Ishikawa (cell line): ENCODE measurements at regions not wholly inside any gene's neighbourhood (a gene's known extent, or its start where the extent isn't known, plus 50 kb on each side); places are given as distances from the start of the nearest gene placed in this dataset.

Source experiments
- CEBPB ChIP-seq: IDR thresholded peaks from 2 replicates; pipeline ENCODE4 v1.6.1; 2012
- CREB1 ChIP-seq: IDR thresholded peaks from 2 replicates; pipeline ENCODE4 v1.6.1; 2012; ENCODE audit warnings: low read depth
- EGR1 ChIP-seq: IDR thresholded peaks from 2 replicates; pipeline ENCODE4 v1.6.1; 2012
- EP300 ChIP-seq: IDR thresholded peaks from 2 replicates; pipeline ENCODE4 v1.6.1; 2012; ENCODE audit warnings: borderline replicate concordance
- FOXM1 ChIP-seq: IDR thresholded peaks from 2 replicates; pipeline ENCODE4 v1.6.1; 2012; ENCODE audit warnings: low read depth, borderline replicate concordance
- MAX ChIP-seq: IDR thresholded peaks from 2 replicates; pipeline ENCODE4 v1.6.1; 2012
- NFIC ChIP-seq: IDR thresholded peaks from 2 replicates; pipeline ENCODE4 v1.6.1; 2012
- RAD21 ChIP-seq: IDR thresholded peaks from 2 replicates; pipeline ENCODE4 v1.6.1; 2012; ENCODE audit warnings: low read depth
- REST ChIP-seq: IDR thresholded peaks from 2 replicates; pipeline ENCODE4 v1.6.1; 2012; ENCODE audit warnings: low read depth, mild to moderate bottlenecking
- TCF12 ChIP-seq: IDR thresholded peaks from 2 replicates; pipeline ENCODE4 v1.6.1; 2012; ENCODE audit warnings: low read depth
- TEAD4 ChIP-seq: IDR thresholded peaks from 2 replicates; pipeline ENCODE4 v1.6.1; 2012
- YY1 ChIP-seq: IDR thresholded peaks from 2 replicates; pipeline ENCODE4 v1.6.1; 2012; ENCODE audit warnings: low read depth

- TF ChIP-seq EGR1, result no peak
- TF ChIP-seq REST, result no peak
- no peak for TF ChIP-seq EP300
- no peak for TF ChIP-seq RAD21
- TF ChIP-seq FOXM1, result no peak
- no peak for TF ChIP-seq CEBPB
- TF ChIP-seq NFIC, result no peak
- no peak for TF ChIP-seq YY1
- no peak for TF ChIP-seq MAX
- no peak for TF ChIP-seq TCF12
- no peak for TF ChIP-seq TEAD4
- no peak for TF ChIP-seq CREB1
Measured at GRCh38 chr1:88175631-88176226, 508.3 kb upstream of the PKN2 start.
